ENCODE measurements at regions not wholly inside any gene's neighbourhood (a gene's known extent, or its start where the extent isn't known, plus 50 kb on each side); places are given as distances from the start of the nearest gene placed in this dataset.
A peak's percentile ranks its signal among the peaks of the same experiment; 100 is the strongest.
"Not testable (repeated sequence)": the region's sequence is repeated elsewhere in the genome, so short reads cannot be mapped to it uniquely, and the experiment has no call there.

DNA sequence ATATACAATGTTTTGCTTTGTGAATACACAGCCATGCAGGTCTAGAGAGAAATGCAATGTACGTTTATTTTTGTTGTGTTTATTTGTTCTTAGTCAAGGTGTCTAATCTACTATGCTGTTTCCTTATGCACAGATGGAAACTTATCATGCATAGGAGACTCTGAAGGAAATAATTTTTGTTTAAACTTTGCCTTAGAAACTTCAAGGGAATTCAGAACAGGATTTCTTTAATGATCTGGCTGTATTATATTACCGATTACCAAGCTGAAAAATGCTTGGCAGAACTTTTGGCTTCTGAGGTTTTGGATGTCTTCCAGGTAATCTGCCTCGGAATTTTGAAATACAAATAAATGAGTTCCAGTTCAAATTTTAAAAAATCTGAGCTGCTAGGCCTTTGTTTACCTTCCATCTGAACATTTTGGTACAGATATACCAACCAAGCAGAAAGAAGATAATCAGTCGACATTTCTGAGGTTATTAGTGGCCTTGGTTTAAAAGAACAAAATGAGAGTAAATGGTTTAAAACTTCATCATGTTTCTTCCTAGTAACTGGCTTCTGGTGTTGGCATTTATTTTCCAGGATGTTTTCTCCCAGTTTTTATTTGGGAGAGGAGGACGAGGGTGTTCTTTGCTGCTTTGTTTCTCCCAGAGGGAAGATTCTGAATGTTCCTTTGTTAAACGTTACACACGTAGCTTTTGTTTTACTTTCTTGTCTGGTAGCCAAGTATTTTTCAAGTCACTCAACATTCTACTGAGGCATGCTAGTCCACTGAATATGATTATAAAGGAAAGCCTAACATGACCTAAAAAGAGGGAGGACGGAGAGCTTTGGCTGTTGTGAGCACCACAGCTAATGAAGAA lies 421.8 kb upstream of the TBL1XR1 start:
- Histone ChIP-seq H3K4me3 (ENCODE audit: low read depth, low read length) (no peak overlapping the region), H3K36me3 (ENCODE audit: control insufficient read depth, insufficient read depth, low read length) (no peaks in the 10 kb centered on the region), H3K4me1 (ENCODE audit: control insufficient read depth, insufficient read depth, low read length) (peaks cover 4% of the 10 kb centered on the region), H3K27me3 (ENCODE audit: control insufficient read depth, insufficient read depth, low read length) (no peaks in the 10 kb centered on the region), H3K9me3 (ENCODE audit: control insufficient read depth, insufficient read depth, low read length) (no peaks in the 10 kb centered on the region), H3K27ac (ENCODE audit: low read depth, low read length) (peak overlapping the region; percentile 20)
- DNase-seq (ENCODE audit: low read depth in 4 of 6, low spot score in 6 of 6), result peak in 1 of 6 donors; percentile 59
- 67% methylated on average over 1 of the region's 8 CpGs for WGBS (ENCODE audit: insufficient coverage)

GRCh38 chr3:177620073-177620472 lies 422.8 kb upstream of the TBL1XR1 start:
- H3K4me1 ChIP-seq (ENCODE audit: control insufficient read depth, insufficient read depth, low read length), result peaks cover 4% of the 10 kb centered on the region
- WGBS (ENCODE audit: insufficient coverage), result no CpG with 5 or more reads among the region's 9 CpGs

GRCh38 chr3:177622520-177622919 lies 425.2 kb upstream of the TBL1XR1 start:
- H3K9me3 ChIP-seq (ENCODE audit: control insufficient read depth, insufficient read depth, low read length), result no peaks in the 10 kb centered on the region
- no CpG with 5 or more reads among the region's 1 CpG for WGBS (ENCODE audit: insufficient coverage)
- no peak overlapping the region for H3K27ac ChIP-seq (ENCODE audit: low read depth, low read length)
- no peaks in the 10 kb centered on the region for H3K27me3 ChIP-seq (ENCODE audit: control insufficient read depth, insufficient read depth, low read length)
- H3K4me3 ChIP-seq (ENCODE audit: low read depth, low read length), result no peak overlapping the region
- DNase-seq (ENCODE audit: low read depth in 4 of 6, low spot score in 6 of 6), result no peak
- H3K36me3 ChIP-seq (ENCODE audit: control insufficient read depth, insufficient read depth, low read length), result no peaks in the 10 kb centered on the region
- H3K4me1 ChIP-seq (ENCODE audit: control insufficient read depth, insufficient read depth, low read length), result peaks cover 4% of the 10 kb centered on the region

More at GRCh38 chr3:177620073-177620472, 422.8 kb upstream of the TBL1XR1 start:
- H3K36me3 ChIP-seq (ENCODE audit: control insufficient read depth, insufficient read depth, low read length), result no peaks in the 10 kb centered on the region
- no peaks in the 10 kb centered on the region for H3K27me3 ChIP-seq (ENCODE audit: control insufficient read depth, insufficient read depth, low read length)
- DNase-seq (ENCODE audit: low read depth in 4 of 6, low spot score in 6 of 6), result no peak
- H3K9me3 ChIP-seq (ENCODE audit: control insufficient read depth, insufficient read depth, low read length), result no peaks in the 10 kb centered on the region
- H3K27ac ChIP-seq (ENCODE audit: low read depth, low read length), result no peak overlapping the region
- H3K4me3 ChIP-seq (ENCODE audit: low read depth, low read length), result no peak overlapping the region

DNA sequence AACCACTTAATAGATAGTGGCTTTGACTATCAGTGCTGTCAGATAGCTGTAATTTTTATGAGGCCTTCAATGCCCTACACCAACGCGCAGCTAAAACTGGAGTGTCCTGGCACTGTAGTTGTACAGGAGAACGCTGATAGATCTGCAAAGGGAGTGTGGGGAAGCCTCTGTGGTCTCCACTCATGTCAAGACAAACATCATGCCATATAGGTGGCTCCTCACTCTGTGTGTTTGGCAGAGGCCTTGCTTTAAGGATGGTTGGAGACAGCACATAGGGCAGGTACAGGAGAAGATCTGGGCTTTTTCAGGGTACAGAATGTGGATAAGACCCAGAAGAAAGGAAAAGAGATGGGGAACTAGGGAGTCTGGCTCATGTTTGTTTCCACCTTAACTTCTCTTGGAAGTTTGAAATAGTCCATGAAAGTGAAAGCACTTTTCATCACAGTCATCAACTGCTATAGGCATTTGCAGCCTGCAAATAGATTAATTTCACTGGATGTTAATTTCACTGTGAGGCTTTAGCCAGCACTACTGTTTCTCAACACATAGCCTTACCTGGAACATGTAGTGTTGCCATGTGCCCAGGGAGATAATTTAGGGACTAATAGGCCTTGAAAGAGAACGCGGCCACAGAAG lies 425.8 kb upstream of the TBL1XR1 start:
- peaks cover 4% of the 10 kb centered on the region for H3K4me1 ChIP-seq (ENCODE audit: control insufficient read depth, insufficient read depth, low read length)
- no CpG with 5 or more reads among the region's 5 CpGs for WGBS (ENCODE audit: insufficient coverage)
- H3K4me3 ChIP-seq (ENCODE audit: low read depth, low read length), result no peak overlapping the region
- H3K27me3 ChIP-seq (ENCODE audit: control insufficient read depth, insufficient read depth, low read length), result no peaks in the 10 kb centered on the region
- DNase-seq (ENCODE audit: low read depth in 4 of 6, low spot score in 6 of 6), result no peak
- no peaks in the 10 kb centered on the region for H3K36me3 ChIP-seq (ENCODE audit: control insufficient read depth, insufficient read depth, low read length)
- no peak overlapping the region for H3K27ac ChIP-seq (ENCODE audit: low read depth, low read length)
- no peaks in the 10 kb centered on the region for H3K9me3 ChIP-seq (ENCODE audit: control insufficient read depth, insufficient read depth, low read length)

GRCh38 chr3:177624528-177625495 lies 427.5 kb upstream of the TBL1XR1 start:
- Histone ChIP-seq H3K36me3 (ENCODE audit: control insufficient read depth, insufficient read depth, low read length) (no peaks in the 10 kb centered on the region), H3K9me3 (ENCODE audit: control insufficient read depth, insufficient read depth, low read length) (no peaks in the 10 kb centered on the region), H3K27me3 (ENCODE audit: control insufficient read depth, insufficient read depth, low read length) (no peaks in the 10 kb centered on the region), H3K4me1 (ENCODE audit: control insufficient read depth, insufficient read depth, low read length) (peaks cover under 1% of the 10 kb centered on the region), H3K4me3 (ENCODE audit: low read depth, low read length) (no peak overlapping the region), H3K27ac (ENCODE audit: low read depth, low read length) (no peak overlapping the region)
- DNase-seq (ENCODE audit: low read depth in 4 of 6, low spot score in 6 of 6), result no peak
- whole genome bisulfite sequencing (ENCODE audit: insufficient coverage), result 99% methylated on average over 5 of the region's 13 CpGs

GRCh38 chr3:177626045-177626444 lies 428.8 kb upstream of the TBL1XR1 start:
- Histone ChIP-seq H3K27ac (ENCODE audit: low read depth, low read length) (no peak overlapping the region), H3K9me3 (ENCODE audit: control insufficient read depth, insufficient read depth, low read length) (no peaks in the 10 kb centered on the region), H3K36me3 (ENCODE audit: control insufficient read depth, insufficient read depth, low read length) (no peaks in the 10 kb centered on the region), H3K4me1 (ENCODE audit: control insufficient read depth, insufficient read depth, low read length) (no peaks in the 10 kb centered on the region), H3K27me3 (ENCODE audit: control insufficient read depth, insufficient read depth, low read length) (no peaks in the 10 kb centered on the region), H3K4me3 (ENCODE audit: low read depth, low read length) (no peak overlapping the region)
- no peak for DNase-seq (ENCODE audit: low read depth in 4 of 6, low spot score in 6 of 6)
- 83% methylated on average over 1 of the region's 2 CpGs for WGBS (ENCODE audit: insufficient coverage)

DNA sequence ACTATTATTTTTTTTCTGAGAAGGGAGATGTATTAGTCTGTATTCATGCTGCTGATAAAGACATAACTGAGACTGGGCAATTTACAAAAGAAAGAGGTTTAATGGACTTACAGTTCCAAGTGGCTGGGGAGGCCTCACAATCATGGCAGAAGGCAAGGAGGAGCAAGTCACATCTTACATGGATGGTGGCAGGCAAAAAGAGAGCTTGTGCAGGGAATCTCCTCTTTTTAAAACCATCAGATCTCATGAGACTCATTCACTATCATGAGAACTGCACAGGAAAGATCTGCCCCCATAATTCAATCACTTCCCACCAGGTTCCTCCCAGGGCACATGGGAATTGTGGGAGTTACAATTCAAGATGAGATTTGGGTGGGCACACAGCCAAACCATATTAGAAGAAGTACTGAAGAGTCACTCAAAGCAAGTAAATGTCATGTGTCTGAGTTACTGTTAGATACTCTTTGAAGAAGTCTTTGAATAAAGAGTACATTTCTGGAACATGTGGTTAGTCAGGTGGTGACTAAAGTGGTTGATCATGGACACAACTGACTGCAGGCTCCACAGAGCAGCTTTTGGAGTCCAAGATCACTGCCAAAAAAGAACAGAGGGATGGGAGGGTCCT lies 430.9 kb upstream of the TBL1XR1 start:
- H3K36me3 ChIP-seq (ENCODE audit: control insufficient read depth, insufficient read depth, low read length); DNase-seq (ENCODE audit: low read depth in 4 of 6, low spot score in 6 of 6); H3K9me3 ChIP-seq (ENCODE audit: control insufficient read depth, insufficient read depth, low read length); H3K4me3 ChIP-seq (ENCODE audit: low read depth, low read length); H3K27me3 ChIP-seq (ENCODE audit: control insufficient read depth, insufficient read depth, low read length); H3K27ac ChIP-seq (ENCODE audit: low read depth, low read length); H3K4me1 ChIP-seq (ENCODE audit: control insufficient read depth, insufficient read depth, low read length): not testable (repeated sequence)

DNA sequence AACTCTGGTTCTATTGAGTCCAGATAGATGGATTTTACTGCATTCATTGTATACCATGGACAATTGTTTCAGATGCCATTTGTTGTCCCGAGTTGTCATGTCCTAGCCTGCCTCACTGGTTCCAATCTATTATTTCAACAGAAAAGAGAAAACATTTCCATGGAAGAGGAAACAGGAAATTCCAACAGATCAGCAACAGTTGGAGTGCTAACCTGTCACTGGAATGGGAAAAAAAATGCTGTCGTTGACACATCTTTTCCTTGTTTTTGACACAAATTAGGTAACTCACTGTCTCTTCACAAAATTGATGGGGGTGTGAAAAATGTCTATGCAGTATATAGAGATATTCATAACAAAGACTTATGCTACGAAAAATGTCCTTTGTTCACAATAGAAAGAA lies 432.0 kb upstream of the TBL1XR1 start:
- no CpG with 5 or more reads among the region's 3 CpGs for WGBS (ENCODE audit: insufficient coverage)

GRCh38 chr3:177633671-177634207 lies 436.5 kb upstream of the TBL1XR1 start:
- Histone ChIP-seq H3K36me3 (ENCODE audit: control insufficient read depth, insufficient read depth, low read length) (no peaks in the 10 kb centered on the region), H3K4me3 (ENCODE audit: low read depth, low read length) (no peak overlapping the region), H3K4me1 (ENCODE audit: control insufficient read depth, insufficient read depth, low read length) (no peaks in the 10 kb centered on the region), H3K27me3 (ENCODE audit: control insufficient read depth, insufficient read depth, low read length) (no peaks in the 10 kb centered on the region), H3K9me3 (ENCODE audit: control insufficient read depth, insufficient read depth, low read length) (peaks cover 1% of the 10 kb centered on the region), H3K27ac (ENCODE audit: low read depth, low read length) (no peak overlapping the region)
- no CpG with 5 or more reads among the region's 5 CpGs for WGBS (ENCODE audit: insufficient coverage)
- DNase-seq (ENCODE audit: low read depth in 4 of 6, low spot score in 6 of 6), result no peak

More for the DNA sequence above, 432.0 kb upstream of the TBL1XR1 start:
- Histone ChIP-seq H3K27me3 (ENCODE audit: control insufficient read depth, insufficient read depth, low read length) (no peaks in the 10 kb centered on the region), H3K27ac (ENCODE audit: low read depth, low read length) (no peak overlapping the region), H3K4me1 (ENCODE audit: control insufficient read depth, insufficient read depth, low read length) (no peaks in the 10 kb centered on the region), H3K36me3 (ENCODE audit: control insufficient read depth, insufficient read depth, low read length) (no peaks in the 10 kb centered on the region), H3K4me3 (ENCODE audit: low read depth, low read length) (no peak overlapping the region), H3K9me3 (ENCODE audit: control insufficient read depth, insufficient read depth, low read length) (no peaks in the 10 kb centered on the region)
- no peak for DNase-seq (ENCODE audit: low read depth in 4 of 6, low spot score in 6 of 6)
